ENCODE measurements at regions not wholly inside any gene's neighbourhood (a gene's known extent, or its start where the extent isn't known, plus 50 kb on each side); places are given as distances from the start of the nearest gene placed in this dataset.
A peak's percentile ranks its signal among the peaks of the same experiment; 100 is the strongest.

DNA sequence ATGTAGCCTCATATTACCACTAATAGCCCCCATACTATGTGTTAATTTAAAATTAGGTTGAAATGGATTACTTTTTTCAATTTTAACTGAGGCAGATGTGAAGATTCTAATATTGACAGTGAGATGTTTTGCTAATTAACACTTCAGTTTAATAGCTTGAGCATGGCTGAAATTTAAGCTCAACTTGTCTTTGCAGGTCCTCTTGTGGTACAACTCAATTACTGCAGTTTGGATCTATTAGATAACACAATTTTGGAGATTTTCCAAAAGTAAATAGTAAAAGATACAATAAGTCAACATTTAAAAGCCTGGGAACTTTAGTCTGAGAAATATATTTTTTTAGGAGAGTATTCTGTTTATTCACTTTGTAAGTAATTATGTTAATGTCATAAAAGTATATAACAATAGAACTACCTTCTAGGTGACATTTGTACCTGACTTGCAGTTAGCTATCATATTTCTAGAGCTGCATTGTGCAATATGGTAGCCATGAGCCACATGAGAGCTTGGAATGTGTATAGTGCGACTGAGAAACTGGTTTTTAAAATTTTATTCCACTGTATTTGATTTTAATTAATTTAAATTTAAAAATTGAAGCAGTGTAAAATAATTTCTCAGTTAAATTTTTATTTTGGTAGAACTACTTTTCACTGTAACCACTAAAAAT, 73.1 kb upstream of the FMR1 start:
- no TSS peak for BruUV-seq (replicated peaks)
- no peaks in the 10 kb centered on the region for H3K36me3 ChIP-seq (ENCODE audit: control insufficient read depth, insufficient read depth, low read length)
- no peak for ATAC-seq
- intact Hi-C loops (cut with micrococcal nuclease; ENCODE audit: unreplicated experiment) (no loop called here), in situ Hi-C loops (cut with HindIII; ENCODE audit: low pct_unique_long_range_greater_than_20kb, low sequenced_read_pairs) (no loop called here)
- H3K27ac ChIP-seq (ENCODE audit: low read length) = no peak overlapping the region
- no peaks in the 10 kb centered on the region for H3K9me3 ChIP-seq (ENCODE audit: control insufficient read depth, insufficient read depth, low read depth, low read length)
- DNase-seq (ENCODE audit: low read depth, low spot score) = no peak
- POLR2A ChIA-PET = no interaction called here
- H3K4me1 ChIP-seq (ENCODE audit: control insufficient read depth, insufficient read depth, low read length) = no peaks in the 10 kb centered on the region
- TF ChIP-seq SIN3A (IDR thresholded peaks at IDR 0.05; ENCODE audit: borderline replicate concordance, insufficient read depth, low read depth, low read length) = no peak
- TF ChIP-seq, protein P1, sequence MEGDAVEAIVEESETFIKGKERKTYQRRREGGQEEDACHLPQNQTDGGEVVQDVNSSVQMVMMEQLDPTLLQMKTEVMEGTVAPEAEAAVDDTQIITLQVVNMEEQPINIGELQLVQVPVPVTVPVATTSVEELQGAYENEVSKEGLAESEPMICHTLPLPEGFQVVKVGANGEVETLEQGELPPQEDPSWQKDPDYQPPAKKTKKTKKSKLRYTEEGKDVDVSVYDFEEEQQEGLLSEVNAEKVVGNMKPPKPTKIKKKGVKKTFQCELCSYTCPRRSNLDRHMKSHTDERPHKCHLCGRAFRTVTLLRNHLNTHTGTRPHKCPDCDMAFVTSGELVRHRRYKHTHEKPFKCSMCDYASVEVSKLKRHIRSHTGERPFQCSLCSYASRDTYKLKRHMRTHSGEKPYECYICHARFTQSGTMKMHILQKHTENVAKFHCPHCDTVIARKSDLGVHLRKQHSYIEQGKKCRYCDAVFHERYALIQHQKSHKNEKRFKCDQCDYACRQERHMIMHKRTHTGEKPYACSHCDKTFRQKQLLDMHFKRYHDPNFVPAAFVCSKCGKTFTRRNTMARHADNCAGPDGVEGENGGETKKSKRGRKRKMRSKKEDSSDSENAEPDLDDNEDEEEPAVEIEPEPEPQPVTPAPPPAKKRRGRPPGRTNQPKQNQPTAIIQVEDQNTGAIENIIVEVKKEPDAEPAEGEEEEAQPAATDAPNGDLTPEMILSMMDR (IDR thresholded peaks at IDR 0.05) = peak; percentile 51; the same call in 1 of the 2 replicates
- no peak overlapping the region for H3K4me3 ChIP-seq (ENCODE audit: low read depth in 2 of 2, low read length in 2 of 2)
- CTCF ChIA-PET = interaction anchor here (0.7 kb wide), 1 partner anchor 237 kb away, joined by 3 read pairs; no protein-coding TSS in a partner anchor
- no peaks in the 10 kb centered on the region; the same call in 1 of the 2 replicates for H3K27me3 ChIP-seq (ENCODE audit: control insufficient read depth, insufficient read depth, low read length)

DNA sequence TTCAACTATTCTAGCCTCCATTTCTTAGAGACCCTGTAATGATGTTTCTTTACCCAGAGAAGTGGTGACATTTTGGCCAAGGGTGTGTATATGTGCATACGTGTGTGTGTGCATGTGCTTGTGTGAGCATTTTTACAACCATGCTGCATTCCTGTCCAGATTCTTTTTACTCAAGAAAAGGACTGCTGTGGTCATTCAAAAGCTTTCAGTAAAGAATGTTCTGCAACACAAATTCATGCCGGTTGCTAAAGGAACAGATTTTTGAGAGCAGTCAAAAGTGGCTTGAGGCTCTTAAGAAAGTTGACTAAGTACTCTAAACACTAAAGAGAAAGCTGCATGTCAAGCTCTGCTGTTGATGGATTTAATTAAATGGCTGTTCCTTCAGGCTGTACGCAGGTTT, 65.0 kb upstream of the FMR1 start:
- intact Hi-C loops (cut with micrococcal nuclease; ENCODE audit: unreplicated experiment) = no loop called here
- H3K27me3 ChIP-seq (ENCODE audit: control insufficient read depth, insufficient read depth, low read length) = no peaks in the 10 kb centered on the region
- ATAC-seq (no peak), DNase-seq (ENCODE audit: low read depth, low spot score) (no peak)
- H3K4me3 ChIP-seq (ENCODE audit: low read depth in 2 of 2, low read length in 2 of 2) = no peak overlapping the region
- no peaks in the 10 kb centered on the region for H3K4me1 ChIP-seq (ENCODE audit: control insufficient read depth, insufficient read depth, low read length)
- no peaks in the 10 kb centered on the region for H3K36me3 ChIP-seq (ENCODE audit: control insufficient read depth, insufficient read depth, low read length)
- in situ Hi-C loops (cut with HindIII; ENCODE audit: low pct_unique_long_range_greater_than_20kb, low sequenced_read_pairs) = no loop called here
- POLR2A ChIA-PET = no interaction called here
- no peak overlapping the region for H3K27ac ChIP-seq (ENCODE audit: low read length)
- BruUV-seq (replicated peaks) = no TSS peak
- CTCF ChIA-PET = no interaction called here
- no peak for TF ChIP-seq SIN3A (IDR thresholded peaks at IDR 0.05; ENCODE audit: borderline replicate concordance, insufficient read depth, low read depth, low read length)
- TF ChIP-seq, protein P2, sequence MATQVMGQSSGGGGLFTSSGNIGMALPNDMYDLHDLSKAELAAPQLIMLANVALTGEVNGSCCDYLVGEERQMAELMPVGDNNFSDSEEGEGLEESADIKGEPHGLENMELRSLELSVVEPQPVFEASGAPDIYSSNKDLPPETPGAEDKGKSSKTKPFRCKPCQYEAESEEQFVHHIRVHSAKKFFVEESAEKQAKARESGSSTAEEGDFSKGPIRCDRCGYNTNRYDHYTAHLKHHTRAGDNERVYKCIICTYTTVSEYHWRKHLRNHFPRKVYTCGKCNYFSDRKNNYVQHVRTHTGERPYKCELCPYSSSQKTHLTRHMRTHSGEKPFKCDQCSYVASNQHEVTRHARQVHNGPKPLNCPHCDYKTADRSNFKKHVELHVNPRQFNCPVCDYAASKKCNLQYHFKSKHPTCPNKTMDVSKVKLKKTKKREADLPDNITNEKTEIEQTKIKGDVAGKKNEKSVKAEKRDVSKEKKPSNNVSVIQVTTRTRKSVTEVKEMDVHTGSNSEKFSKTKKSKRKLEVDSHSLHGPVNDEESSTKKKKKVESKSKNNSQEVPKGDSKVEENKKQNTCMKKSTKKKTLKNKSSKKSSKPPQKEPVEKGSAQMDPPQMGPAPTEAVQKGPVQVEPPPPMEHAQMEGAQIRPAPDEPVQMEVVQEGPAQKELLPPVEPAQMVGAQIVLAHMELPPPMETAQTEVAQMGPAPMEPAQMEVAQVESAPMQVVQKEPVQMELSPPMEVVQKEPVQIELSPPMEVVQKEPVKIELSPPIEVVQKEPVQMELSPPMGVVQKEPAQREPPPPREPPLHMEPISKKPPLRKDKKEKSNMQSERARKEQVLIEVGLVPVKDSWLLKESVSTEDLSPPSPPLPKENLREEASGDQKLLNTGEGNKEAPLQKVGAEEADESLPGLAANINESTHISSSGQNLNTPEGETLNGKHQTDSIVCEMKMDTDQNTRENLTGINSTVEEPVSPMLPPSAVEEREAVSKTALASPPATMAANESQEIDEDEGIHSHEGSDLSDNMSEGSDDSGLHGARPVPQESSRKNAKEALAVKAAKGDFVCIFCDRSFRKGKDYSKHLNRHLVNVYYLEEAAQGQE (IDR thresholded peaks at IDR 0.05; ENCODE audit: insufficient read depth in 1 of 2, low read depth in 2 of 2, low read length in 1 of 2) = no peak
- TF ChIP-seq, protein P1 (IDR thresholded peaks at IDR 0.05) = no peak
- TF ChIP-seq POLR2AphosphoS5 (IDR thresholded peaks at IDR 0.05; ENCODE audit: low read depth, low read length) = no peak
- TF ChIP-seq TCF7L2 (IDR thresholded peaks at IDR 0.05; ENCODE audit: low read depth, low read length) = no peak
- H3K9me3 ChIP-seq (ENCODE audit: control insufficient read depth, insufficient read depth, low read depth, low read length) = no peaks in the 10 kb centered on the region

All from Panc1 (cell line).